GM19328 (cell line): ENCODE measurements at regions not wholly inside any gene's neighbourhood (a gene's known extent, or its start where the extent isn't known, plus 50 kb on each side); places are given as distances from the start of the nearest gene placed in this dataset.
"Not testable (repeated sequence)": the region's sequence is repeated elsewhere in the genome, so short reads cannot be mapped to it uniquely, and the experiment has no call there.

Source experiments
- ATAC-seq: cut with Tn5 transposase; IDR thresholded peaks from one replicate; pipeline ENCODE4 v1.9.1; 2021; ENCODE audit warnings: mild to moderate bottlenecking, moderate library complexity; ENCODE audit not compliant: unreplicated experiment

- no peak for ATAC-seq
Measured at GRCh38 chr2:207354462-207354861, 175.3 kb upstream of the CREB1 start.

- ATAC-seq = no peak
Measured at GRCh38 chr2:207356567-207356966, 173.2 kb upstream of the CREB1 start.

GRCh38 chr2:207357216-207357615, 172.5 kb upstream of the CREB1 start:
- no peak for ATAC-seq

GRCh38 chr2:207362716-207363115, 167.0 kb upstream of the CREB1 start:
- no peak for ATAC-seq

GRCh38 chr2:207363761-207364290, 165.9 kb upstream of the CREB1 start:
- no peak for ATAC-seq

GRCh38 chr2:207370646-207371045, 159.1 kb upstream of the CREB1 start:
- no peak for ATAC-seq

GRCh38 chr2:207371877-207372276, 157.9 kb upstream of the CREB1 start:
- no peak for ATAC-seq

GRCh38 chr2:207372483-207372882, 157.3 kb upstream of the CREB1 start:
- no peak for ATAC-seq

- ATAC-seq = no peak
Measured at GRCh38 chr2:207375207-207375875, 154.4 kb upstream of the CREB1 start.

GRCh38 chr2:207378620-207379019, 151.1 kb upstream of the CREB1 start:
- ATAC-seq = not testable (repeated sequence)

GRCh38 chr2:207385076-207385475, 144.7 kb upstream of the CREB1 start:
- ATAC-seq = no peak

GRCh38 chr2:207385903-207386302, 143.9 kb upstream of the CREB1 start:
- no peak for ATAC-seq

GRCh38 chr2:207387001-207387571, 142.7 kb upstream of the CREB1 start:
- ATAC-seq = no peak

GRCh38 chr2:207390302-207391095, 139.3 kb upstream of the CREB1 start:
- ATAC-seq = no peak

GRCh38 chr2:207394203-207394781, 135.5 kb upstream of the CREB1 start:
- ATAC-seq = no peak

- no peak for ATAC-seq
Measured at GRCh38 chr2:207394812-207395534, 134.8 kb upstream of the CREB1 start.

- no peak for ATAC-seq
Measured at GRCh38 chr2:207395535-207396251, 134.1 kb upstream of the CREB1 start.

- ATAC-seq = no peak
Measured at GRCh38 chr2:207397917-207398655, 131.7 kb upstream of the CREB1 start.

GRCh38 chr2:207399301-207399700, 130.5 kb upstream of the CREB1 start:
- ATAC-seq = no peak
